ENCODE measurements at regions not wholly inside any gene's neighbourhood (a gene's known extent, or its start where the extent isn't known, plus 50 kb on each side); places are given as distances from the start of the nearest gene placed in this dataset.

GRCh38 chr13:39858794-39859193 is 203.3 kb downstream of the COG6 start:
- no peak for DNase-seq (ENCODE audit: low spot score)

GRCh38 chr13:39859898-39860297 is 204.4 kb downstream of the COG6 start:
- DNase-seq (ENCODE audit: low spot score): peak; percentile 94

GRCh38 chr13:39862900-39863299 is 207.4 kb downstream of the COG6 start:
- DNase-seq (ENCODE audit: low spot score): no peak

- no peak for DNase-seq (ENCODE audit: low spot score)
Observed at GRCh38 chr13:39864221-39864620, 208.8 kb downstream of the COG6 start.

DNA sequence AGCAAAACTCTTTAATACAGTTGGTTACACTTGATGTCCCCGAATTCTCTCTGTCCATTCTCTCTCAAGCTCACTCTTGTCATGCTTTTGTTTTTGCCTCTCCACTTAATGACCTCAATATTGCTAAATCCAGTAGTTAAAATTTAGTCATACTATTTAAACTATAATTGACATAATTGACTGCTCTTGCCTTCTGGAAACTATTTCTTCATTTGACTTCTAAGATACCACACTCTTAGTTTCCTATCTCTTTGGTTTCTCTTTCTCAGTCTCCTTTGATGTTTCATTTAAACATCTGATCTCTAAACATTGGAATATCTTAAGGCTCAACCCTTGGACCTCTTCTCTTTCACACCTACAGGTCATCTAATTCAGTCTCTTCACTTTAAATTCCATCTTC is 211.3 kb downstream of the COG6 start:
- no peak for DNase-seq (ENCODE audit: low spot score)

DNA sequence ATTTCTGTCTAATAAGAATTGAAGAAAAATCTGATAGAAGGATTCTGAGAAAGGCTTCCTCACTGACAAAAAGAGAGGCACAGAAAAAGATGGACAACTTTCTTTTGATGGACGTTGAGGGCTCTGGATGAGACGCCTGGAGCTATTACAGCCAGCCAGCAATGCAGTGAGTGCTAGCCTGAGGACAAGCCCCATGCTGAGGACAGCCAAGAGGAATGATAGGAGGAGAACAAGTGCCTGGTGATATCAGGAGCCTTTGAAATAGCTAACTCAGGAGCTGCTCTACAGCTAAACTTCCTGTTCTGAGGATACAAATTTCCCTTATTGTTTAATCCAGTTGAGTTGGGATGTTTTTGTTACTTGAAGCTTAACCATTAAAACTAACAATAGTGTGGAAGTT is 212.3 kb downstream of the COG6 start:
- DNase-seq (ENCODE audit: low spot score): no peak

DNA sequence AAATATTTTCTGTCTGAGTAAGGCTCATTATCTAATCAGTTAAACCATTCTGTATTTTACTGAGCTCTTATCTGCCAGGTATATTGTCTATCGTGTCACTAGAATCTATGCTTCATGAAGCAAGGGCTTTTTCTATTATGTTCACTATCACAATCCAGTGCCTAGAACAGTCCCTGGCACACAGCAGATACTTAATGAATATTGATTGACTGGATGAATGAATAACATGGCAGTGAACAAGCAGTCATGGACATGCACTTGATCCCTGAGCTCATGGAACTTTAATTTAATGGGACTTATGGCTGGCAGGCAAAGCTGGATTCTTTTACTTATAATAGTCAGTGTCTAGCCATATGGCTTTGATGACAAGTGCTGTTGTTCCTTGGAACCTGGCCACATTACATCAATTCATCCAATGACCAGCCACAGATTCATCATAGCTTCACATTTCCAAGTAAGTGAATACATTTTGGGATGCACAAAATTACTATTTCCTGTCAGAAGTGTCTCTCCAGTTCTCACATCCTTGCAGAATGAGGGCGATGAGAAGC is 214.8 kb downstream of the COG6 start:
- DNase-seq (ENCODE audit: low spot score): no peak

GRCh38 chr13:39874331-39875053 is 219.0 kb downstream of the COG6 start:
- DNase-seq (ENCODE audit: low spot score): no peak

GRCh38 chr13:39875111-39875987 is 219.9 kb downstream of the COG6 start:
- no peak for DNase-seq (ENCODE audit: low spot score)

DNA sequence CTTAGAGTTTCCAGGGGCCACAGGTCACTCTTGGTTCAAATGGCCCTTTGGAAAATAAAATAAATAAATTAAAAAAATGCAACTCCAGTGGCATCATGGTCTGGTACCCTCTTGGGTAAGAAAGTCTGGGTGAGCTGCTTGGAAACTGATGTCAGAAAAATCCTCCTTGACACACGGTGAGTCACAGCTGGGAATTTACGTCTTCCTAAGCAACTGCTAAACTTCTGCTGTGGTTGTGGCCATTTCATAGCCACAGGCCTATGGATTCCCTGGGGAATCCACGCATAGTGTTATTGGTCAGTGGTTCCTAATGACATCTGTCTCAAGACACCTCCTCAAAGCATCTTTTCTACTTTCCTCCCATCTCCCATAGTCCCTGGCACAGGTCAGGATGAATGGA is 220.8 kb downstream of the COG6 start:
- DNase-seq (ENCODE audit: low spot score): no peak

DNA sequence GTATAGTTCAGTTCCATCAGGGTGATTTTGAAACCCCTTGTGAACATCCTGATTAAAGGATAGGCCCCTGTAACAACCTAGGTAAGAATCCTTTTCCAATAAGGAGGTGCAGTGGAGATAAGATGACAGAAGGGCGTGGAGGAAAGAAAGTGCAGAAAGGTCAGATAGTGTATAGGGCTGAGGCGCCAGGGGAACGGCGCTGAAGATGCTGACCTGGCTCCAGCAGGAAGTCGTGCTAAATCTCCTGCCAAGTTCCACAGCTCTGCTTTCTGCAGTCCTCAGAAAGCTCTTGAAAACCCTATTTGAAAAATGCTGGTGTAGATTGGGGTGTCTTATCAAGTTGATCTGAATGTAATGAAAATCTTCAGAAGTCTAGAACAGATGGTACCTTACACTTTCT is 221.7 kb downstream of the COG6 start:
- DNase-seq (ENCODE audit: low spot score): no peak

DNA sequence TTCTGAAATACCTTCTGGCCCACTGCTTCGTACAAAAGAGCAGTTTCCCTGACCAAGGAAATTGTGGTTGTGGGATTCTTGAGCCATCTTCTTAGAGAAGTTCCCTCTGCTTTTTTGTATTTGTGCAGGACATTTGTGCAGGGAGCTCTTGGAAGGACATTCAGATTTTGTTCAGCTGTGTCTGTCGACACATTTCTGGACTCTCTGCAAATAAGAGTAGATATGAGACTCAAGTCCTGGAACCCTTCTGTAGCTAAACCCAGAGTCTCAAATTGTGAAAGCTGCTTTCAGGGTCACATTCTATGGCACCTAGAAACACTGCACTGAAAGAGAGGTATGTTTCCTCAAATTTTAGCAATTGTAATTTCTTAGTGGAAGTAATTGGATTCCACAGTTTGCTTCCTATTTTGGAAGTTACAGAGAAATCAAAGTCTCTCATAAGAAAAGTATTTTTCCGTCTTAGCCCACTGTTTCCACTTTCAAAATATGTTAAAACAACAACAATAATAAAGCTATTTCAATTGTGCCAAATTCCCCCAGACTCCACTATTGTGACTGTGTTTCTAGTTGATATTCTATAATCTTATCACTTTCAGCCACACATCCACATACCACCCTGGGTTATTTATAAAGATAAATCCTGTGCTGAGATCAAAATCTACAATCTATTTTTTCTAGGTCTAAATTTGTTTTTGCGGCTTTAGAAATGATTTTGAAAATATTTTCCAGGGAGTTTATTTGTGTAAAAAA is 224.0 kb downstream of the COG6 start:
- no peak for DNase-seq (ENCODE audit: low spot score)

GRCh38 chr13:39881383-39881782 is 225.9 kb downstream of the COG6 start:
- no peak for DNase-seq (ENCODE audit: low spot score)

- no peak for DNase-seq (ENCODE audit: low spot score)
Observed at GRCh38 chr13:39881887-39882286, 226.4 kb downstream of the COG6 start.

DNA sequence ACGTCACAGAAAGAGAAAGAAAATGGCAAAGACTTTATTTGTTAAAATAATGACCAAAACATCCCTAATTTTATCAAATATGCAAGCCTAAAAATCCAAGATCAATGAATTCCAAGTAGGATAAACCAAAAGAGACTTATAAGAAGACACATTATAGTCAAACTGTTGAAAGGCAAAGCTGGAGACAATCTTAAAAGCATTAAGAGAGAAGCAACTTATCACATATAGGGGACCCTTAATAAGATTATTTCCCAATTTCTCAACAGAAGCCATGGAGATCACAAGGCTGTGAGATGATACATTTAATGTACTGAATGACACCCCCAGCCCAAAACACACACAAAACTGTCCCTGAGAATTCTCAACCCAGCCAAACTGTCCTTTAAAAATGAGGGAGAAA is 228.7 kb downstream of the COG6 start:
- DNase-seq (ENCODE audit: low spot score): no peak

DNA sequence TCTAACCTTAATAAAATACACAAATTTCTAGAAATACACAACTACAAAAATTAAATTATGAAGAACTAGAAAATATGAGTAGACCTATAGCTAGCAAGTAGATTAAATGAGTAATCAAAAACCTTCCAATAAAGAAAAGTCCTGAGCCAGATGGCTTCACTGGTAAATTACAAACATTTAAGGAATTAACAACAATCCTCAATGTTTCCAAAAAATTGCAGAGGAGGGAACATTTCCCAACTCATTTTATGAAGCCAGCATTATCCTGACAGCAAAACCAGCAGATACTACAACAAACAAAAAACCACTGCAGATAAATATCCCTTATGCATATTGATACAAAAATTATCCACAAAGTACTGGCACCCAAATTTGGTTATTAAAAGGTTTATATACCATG is 230.9 kb downstream of the COG6 start:
- DNase-seq (ENCODE audit: low spot score): no peak

DNA sequence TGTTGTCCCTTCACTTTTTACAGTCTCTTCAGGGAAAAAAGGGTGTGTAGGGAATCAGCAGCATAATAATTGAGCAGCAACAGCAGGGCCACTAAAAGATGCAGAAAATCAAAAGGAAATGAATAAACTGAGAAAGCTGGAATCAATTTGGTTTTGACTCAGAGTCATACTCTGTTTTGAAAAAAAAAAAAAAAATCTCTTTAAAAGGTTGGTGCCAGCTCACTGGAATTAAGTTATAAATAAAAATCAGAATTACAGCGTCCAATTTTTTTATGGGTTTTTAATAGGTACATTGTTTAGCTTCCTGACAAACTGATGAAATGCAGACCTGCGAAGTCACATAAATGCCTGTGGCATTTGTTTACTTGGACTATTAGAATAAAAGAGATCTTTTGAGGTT is 231.9 kb downstream of the COG6 start:
- DNase-seq (ENCODE audit: low spot score): no peak

- no peak for DNase-seq (ENCODE audit: low spot score)
Observed at GRCh38 chr13:39888865-39889810, 233.7 kb downstream of the COG6 start.

DNA sequence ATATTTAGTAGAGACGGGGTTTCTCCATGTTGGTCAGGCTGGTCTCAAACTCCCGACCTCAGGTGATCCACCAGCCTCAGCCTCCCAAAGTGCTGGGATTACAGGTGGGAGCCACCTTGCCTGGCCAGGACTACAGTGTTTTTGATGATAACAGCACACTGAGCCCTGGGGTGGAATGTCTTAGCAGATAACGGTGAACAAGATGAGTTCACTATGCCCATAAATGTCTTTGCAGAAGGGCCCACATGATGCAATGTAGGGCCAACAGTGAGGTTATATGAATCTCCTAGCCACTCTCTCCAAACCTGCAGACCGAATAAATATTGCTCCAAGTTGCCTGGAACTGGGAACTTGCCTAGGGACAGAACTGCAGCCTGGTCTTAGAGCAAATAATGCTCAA is 235.1 kb downstream of the COG6 start:
- DNase-seq (ENCODE audit: low spot score): no peak

- DNase-seq (ENCODE audit: low spot score): peak; percentile 70
Observed at GRCh38 chr13:39892721-39893685, 237.5 kb downstream of the COG6 start.
